ENCODE measurements at regions not wholly inside any gene's neighbourhood (a gene's known extent, or its start where the extent isn't known, plus 50 kb on each side); places are given as distances from the start of the nearest gene placed in this dataset.

GRCh38 chr4:117702353-117702752 is 331.9 kb upstream of the NDST3 start:
- TF ChIP-seq CTCF (conservative IDR thresholded peaks at IDR 0.05; ENCODE audit: low read length) (no peak), EZH2phosphoT487 (IDR thresholded peaks at IDR 0.05; ENCODE audit: borderline replicate concordance, low read depth, low read length) (no peak)
